ENCODE measurements at regions not wholly inside any gene's neighbourhood (a gene's known extent, or its start where the extent isn't known, plus 50 kb on each side); places are given as distances from the start of the nearest gene placed in this dataset.

DNA sequence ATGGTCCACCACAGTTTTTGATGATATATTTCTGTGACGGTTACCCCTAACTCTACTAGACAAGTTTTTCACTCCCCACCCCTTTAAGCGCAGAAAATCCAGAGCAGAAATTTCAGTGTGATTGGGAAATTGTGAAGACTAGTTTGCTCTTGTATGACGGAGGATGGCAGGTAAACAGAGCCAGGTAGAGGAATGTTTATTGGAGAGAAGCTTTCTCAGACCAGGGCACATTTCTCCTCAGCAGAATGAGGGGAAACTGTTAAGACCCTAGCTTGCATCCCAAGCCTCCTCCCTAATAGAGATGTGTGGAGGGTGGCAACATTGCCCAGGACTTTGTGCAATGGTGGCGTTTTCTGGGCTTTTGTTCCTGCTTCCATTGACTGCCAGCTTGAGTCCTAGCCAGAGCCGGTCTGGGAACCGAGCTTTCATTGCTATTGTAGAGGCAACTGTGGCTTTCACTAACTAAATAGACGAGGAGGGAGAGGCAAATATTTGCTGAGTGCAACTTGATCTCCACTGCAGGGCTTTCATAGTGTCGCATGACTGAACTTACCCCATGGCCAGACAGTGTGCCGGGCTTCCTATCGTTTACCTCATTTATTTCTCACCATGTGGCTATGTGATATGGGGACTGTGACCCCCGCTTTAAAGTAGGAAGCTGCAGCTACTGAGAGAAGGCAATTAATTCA, 159.6 kb upstream of the MPHOSPH6 start:
- TF ChIP-seq, protein P1, sequence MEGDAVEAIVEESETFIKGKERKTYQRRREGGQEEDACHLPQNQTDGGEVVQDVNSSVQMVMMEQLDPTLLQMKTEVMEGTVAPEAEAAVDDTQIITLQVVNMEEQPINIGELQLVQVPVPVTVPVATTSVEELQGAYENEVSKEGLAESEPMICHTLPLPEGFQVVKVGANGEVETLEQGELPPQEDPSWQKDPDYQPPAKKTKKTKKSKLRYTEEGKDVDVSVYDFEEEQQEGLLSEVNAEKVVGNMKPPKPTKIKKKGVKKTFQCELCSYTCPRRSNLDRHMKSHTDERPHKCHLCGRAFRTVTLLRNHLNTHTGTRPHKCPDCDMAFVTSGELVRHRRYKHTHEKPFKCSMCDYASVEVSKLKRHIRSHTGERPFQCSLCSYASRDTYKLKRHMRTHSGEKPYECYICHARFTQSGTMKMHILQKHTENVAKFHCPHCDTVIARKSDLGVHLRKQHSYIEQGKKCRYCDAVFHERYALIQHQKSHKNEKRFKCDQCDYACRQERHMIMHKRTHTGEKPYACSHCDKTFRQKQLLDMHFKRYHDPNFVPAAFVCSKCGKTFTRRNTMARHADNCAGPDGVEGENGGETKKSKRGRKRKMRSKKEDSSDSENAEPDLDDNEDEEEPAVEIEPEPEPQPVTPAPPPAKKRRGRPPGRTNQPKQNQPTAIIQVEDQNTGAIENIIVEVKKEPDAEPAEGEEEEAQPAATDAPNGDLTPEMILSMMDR (IDR thresholded peaks at IDR 0.05), result no peak
- peak; percentile 84 for TF ChIP-seq POLR2AphosphoS5 (IDR thresholded peaks at IDR 0.05)

Measured in prostate gland (tissue), 2 donors.